Smooth muscle cell (in vitro differentiated cells): ENCODE measurements at regions not wholly inside any gene's neighbourhood (a gene's known extent, or its start where the extent isn't known, plus 50 kb on each side); places are given as distances from the start of the nearest gene placed in this dataset.

Experiments used
- DNase-seq: peaks from one replicate; lab custom pipeline; 2025; ENCODE audit not compliant: unreplicated experiment; lab: John Stamatoyannopoulos, UW
- H2AFZ ChIP-seq: fragments of 200-600 bp; sonication (generic); 2 replicates; pipeline ENCODE4 v1.6.0; 2016; ENCODE audit warnings: antibody characterized with exemption, low read depth, mild to moderate bottlenecking
- H3F3A ChIP-seq: fragments of 200-600 bp; sonication (generic); 2 replicates; pipeline ENCODE4 v1.6.0; 2017; ENCODE audit warnings: antibody characterized with exemption, low read depth
- H3K27ac ChIP-seq: fragments of 200-600 bp; sonication (generic); 2 replicates; pipeline ENCODE4 v1.5.1; 2016; ENCODE audit warnings: low read depth, mild to moderate bottlenecking
- H3K27me3 ChIP-seq: fragments of 200-600 bp; sonication (generic); 2 replicates; pipeline ENCODE4 v1.6.1; 2016; ENCODE audit warnings: low read depth, mild to moderate bottlenecking
- H3K36me3 ChIP-seq: fragments of 200-600 bp; sonication (generic); 2 replicates; pipeline ENCODE4 v1.5.1; 2016; ENCODE audit warnings: low read depth
- H3K4me1 ChIP-seq: fragments of 200-600 bp; sonication (generic); 2 replicates; pipeline ENCODE4 v1.5.1; 2016; ENCODE audit warnings: low read depth
- H3K4me2 ChIP-seq: fragments of 200-600 bp; sonication (generic); 2 replicates; pipeline ENCODE4 v1.6.0; 2016; ENCODE audit warnings: mild to moderate bottlenecking
- H3K4me3 ChIP-seq: fragments of 200-600 bp; sonication (generic); 2 replicates; pipeline ENCODE4 v1.5.1; 2016; ENCODE audit warnings: mild to moderate bottlenecking
- H3K79me2 ChIP-seq: fragments of 200-600 bp; sonication (generic); 2 replicates; pipeline ENCODE4 v1.6.0; 2016; ENCODE audit warnings: low read depth, mild to moderate bottlenecking
- H3K9ac ChIP-seq: fragments of 200-600 bp; sonication (generic); 2 replicates; pipeline ENCODE4 v1.6.0; 2016; ENCODE audit warnings: low read depth
- H3K9me3 ChIP-seq: fragments of 200-600 bp; sonication (generic); replicated peaks from 2 replicates; pipeline ENCODE4 v1.5.1; 2016; ENCODE audit warnings: low read depth
- H4K20me1 ChIP-seq: fragments of 200-600 bp; sonication (generic); 2 replicates; pipeline ENCODE4 v1.6.0; 2016; ENCODE audit warnings: low read depth
- CTCF ChIP-seq: fragments of 200-600 bp; sonication (generic); IDR thresholded peaks from 2 replicates; pipeline ENCODE4 v1.5.1; 2017; ENCODE audit warnings: borderline replicate concordance, mild to moderate bottlenecking, antibody characterized with exemption; ENCODE audit not compliant: insufficient read depth, poor library complexity, severe bottlenecking
- WGBS: methylation state at CpG from one replicate; pipeline ENCODE4 v1.1.7; 2016; ENCODE audit warnings: low lambda C conversion rate; 5-methylcytosine and 5-hydroxymethylcytosine counted together

- no peaks in the 10 kb centered on the region for H4K20me1 ChIP-seq
- no peaks in the 10 kb centered on the region for H3K4me1 ChIP-seq
- no peak overlapping the region for H3K9ac ChIP-seq
- WGBS = 93% methylated on average over 1 of the region's 1 CpG
- no peak overlapping the region for H2AFZ ChIP-seq
- no peaks in the 10 kb centered on the region for H3K9me3 ChIP-seq
- no peak overlapping the region for H3K4me3 ChIP-seq
- no peaks in the 10 kb centered on the region for H3K79me2 ChIP-seq
- no peak for TF ChIP-seq CTCF
- H3K27ac ChIP-seq = no peak overlapping the region
- H3F3A ChIP-seq = no peaks in the 10 kb centered on the region
- H3K27me3 ChIP-seq = no peaks in the 10 kb centered on the region
- no peak for DNase-seq
- H3K36me3 ChIP-seq = no peaks in the 10 kb centered on the region
- no peak overlapping the region for H3K4me2 ChIP-seq
Observed at GRCh38 chr15:52912172-52912571, 122.0 kb upstream of the ONECUT1 start.

- no peaks in the 10 kb centered on the region for H3K9me3 ChIP-seq
- no peaks in the 10 kb centered on the region for H4K20me1 ChIP-seq
- no peak overlapping the region for H3K27ac ChIP-seq
- no peaks in the 10 kb centered on the region for H3F3A ChIP-seq
- H3K4me3 ChIP-seq = no peak overlapping the region
- H3K27me3 ChIP-seq = peaks cover 3% of the 10 kb centered on the region
- no peaks in the 10 kb centered on the region for H3K36me3 ChIP-seq
- no peaks in the 10 kb centered on the region for H3K79me2 ChIP-seq
- no peak for DNase-seq
- no peak for TF ChIP-seq CTCF
- H3K4me2 ChIP-seq = no peak overlapping the region
- no peaks in the 10 kb centered on the region for H3K4me1 ChIP-seq
- WGBS = 88% methylated on average over 3 of the region's 3 CpGs
- H2AFZ ChIP-seq = no peak overlapping the region
- H3K9ac ChIP-seq = no peak overlapping the region
Observed at GRCh38 chr15:52893338-52893737, 103.2 kb upstream of the ONECUT1 start.

GRCh38 chr15:52879904-52880303 lies 89.8 kb upstream of the ONECUT1 start:
- Histone ChIP-seq H2AFZ (no peak overlapping the region), H3K4me1 (no peaks in the 10 kb centered on the region), H3K36me3 (no peaks in the 10 kb centered on the region), H4K20me1 (no peaks in the 10 kb centered on the region), H3K79me2 (no peaks in the 10 kb centered on the region), H3K4me2 (no peak overlapping the region), H3K9me3 (no peaks in the 10 kb centered on the region), H3K27ac (no peak overlapping the region), H3K27me3 (no peaks in the 10 kb centered on the region), H3F3A (no peaks in the 10 kb centered on the region), H3K9ac (no peak overlapping the region), H3K4me3 (no peak overlapping the region)
- TF ChIP-seq CTCF = no peak
- no peak for DNase-seq
- WGBS = 70% methylated on average over 7 of the region's 7 CpGs

GRCh38 chr15:52879145-52879544 lies 89.0 kb upstream of the ONECUT1 start:
- no peak for TF ChIP-seq CTCF
- Histone ChIP-seq H2AFZ (no peak overlapping the region), H3K4me2 (no peak overlapping the region), H3K79me2 (no peaks in the 10 kb centered on the region), H3K9me3 (no peaks in the 10 kb centered on the region), H3K27ac (no peak overlapping the region), H3K9ac (no peak overlapping the region), H3K27me3 (no peaks in the 10 kb centered on the region), H3F3A (no peaks in the 10 kb centered on the region), H3K4me1 (no peaks in the 10 kb centered on the region), H4K20me1 (no peaks in the 10 kb centered on the region), H3K36me3 (no peaks in the 10 kb centered on the region), H3K4me3 (no peak overlapping the region)
- WGBS = 85% methylated on average over 4 of the region's 4 CpGs
- no peak for DNase-seq
